Loucy (cell line): ENCODE measurements at regions not wholly inside any gene's neighbourhood (a gene's known extent, or its start where the extent isn't known, plus 50 kb on each side); places are given as distances from the start of the nearest gene placed in this dataset.

ENCODE experiments used
- CTCF ChIP-seq: fragments of 200-600 bp; sonication (generic); conservative IDR thresholded peaks from 2 replicates; pipeline ENCODE4 v1.5.1; 2014; ENCODE audit warnings: mild to moderate bottlenecking, antibody characterized with exemption, low read length
- EZH2phosphoT487 ChIP-seq: fragments of 200-600 bp; IDR thresholded peaks from 2 replicates; pipeline ENCODE4 v1.6.1; 2018; ENCODE audit warnings: antibody characterized with exemption, mild to moderate bottlenecking, moderate library complexity, borderline replicate concordance

- TF ChIP-seq CTCF (no peak), EZH2phosphoT487 (no peak)
Measured at GRCh38 chr16:66103211-66103610, 263.3 kb upstream of the CDH5 start.
